ENCODE measurements at regions not wholly inside any gene's neighbourhood (a gene's known extent, or its start where the extent isn't known, plus 50 kb on each side); places are given as distances from the start of the nearest gene placed in this dataset.

GRCh38 chr3:159835126-159835525 is 153.5 kb upstream of the IL12A start:
- DNase-seq: no peak

GRCh38 chr3:159837725-159838124 is 150.9 kb upstream of the IL12A start:
- DNase-seq: no peak

GRCh38 chr3:159838938-159839337 is 149.7 kb upstream of the IL12A start:
- DNase-seq: no peak

GRCh38 chr3:159839561-159840379 is 148.9 kb upstream of the IL12A start, which contains the start of gene SCHIP1:
TSS of gene SCHIP1 (plus strand) at chr3:159839861.
- no peak for DNase-seq

- no peak for DNase-seq
These were observed 147.8 kb upstream of the IL12A start for GRCh38 chr3:159840703-159841299.

GRCh38 chr3:159841766-159842165 is 146.9 kb upstream of the IL12A start:
- DNase-seq: no peak

GRCh38 chr3:159843840-159844730 is 144.6 kb upstream of the IL12A start:
- DNase-seq: no peak

GRCh38 chr3:159844801-159845261 is 143.8 kb upstream of the IL12A start:
- no peak for DNase-seq

GRCh38 chr3:159845737-159846136 is 142.9 kb upstream of the IL12A start:
- no peak for DNase-seq

- no peak for DNase-seq
These were observed 142.4 kb upstream of the IL12A start for GRCh38 chr3:159846255-159846654.

- DNase-seq: no peak
These were observed 140.1 kb upstream of the IL12A start for GRCh38 chr3:159848348-159849118.

GRCh38 chr3:159850481-159850880 is 138.2 kb upstream of the IL12A start:
- no peak for DNase-seq

GRCh38 chr3:159852266-159852665 is 136.4 kb upstream of the IL12A start:
- no peak for DNase-seq

- DNase-seq: no peak
These were observed 135.7 kb upstream of the IL12A start for GRCh38 chr3:159852821-159853505.

- no peak for DNase-seq
These were observed 135.2 kb upstream of the IL12A start for GRCh38 chr3:159853506-159853864.

- DNase-seq: no peak
These were observed 134.0 kb upstream of the IL12A start for GRCh38 chr3:159854500-159855124.

- no peak for DNase-seq
These were observed 132.9 kb upstream of the IL12A start for GRCh38 chr3:159855599-159856346.

- DNase-seq: no peak
These were observed 132.0 kb upstream of the IL12A start for GRCh38 chr3:159856590-159857104.

GRCh38 chr3:159857840-159858239 is 130.8 kb upstream of the IL12A start:
- no peak for DNase-seq

GRCh38 chr3:159858650-159859049 is 130.0 kb upstream of the IL12A start:
- no peak for DNase-seq

GRCh38 chr3:159859424-159859823 is 129.2 kb upstream of the IL12A start:
- DNase-seq: no peak
